ENCODE measurements at regions not wholly inside any gene's neighbourhood (a gene's known extent, or its start where the extent isn't known, plus 50 kb on each side); places are given as distances from the start of the nearest gene placed in this dataset.
"Not testable (repeated sequence)": the region's sequence is repeated elsewhere in the genome, so short reads cannot be mapped to it uniquely, and the experiment has no call there.

DNA sequence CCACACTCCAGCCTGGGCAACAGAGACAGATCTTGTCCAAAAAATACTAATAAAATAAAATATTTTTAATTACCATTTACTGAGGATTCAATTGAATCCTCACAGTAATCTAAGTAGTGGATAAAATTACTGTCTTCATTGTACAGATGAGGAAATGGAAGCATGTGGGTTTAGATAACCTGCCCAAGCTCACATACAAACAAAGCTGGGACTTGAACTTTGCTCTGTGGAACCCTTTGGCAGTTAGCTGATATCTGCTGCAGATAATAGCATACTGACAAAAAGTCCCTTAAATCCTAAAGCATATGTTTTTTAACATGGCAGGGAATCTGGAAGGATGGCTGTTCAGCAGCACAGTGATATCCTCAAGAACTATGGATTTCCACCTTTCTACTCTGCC lies 130.9 kb upstream of the MROH9 start:
- TF ChIP-seq CTCF (IDR thresholded peaks at IDR 0.05; ENCODE audit: borderline replicate concordance, control extremely low read depth, extremely low read depth, insufficient read depth, missing control alignments): no peak

GRCh38 chr1:170804879-170805278 lies 130.5 kb upstream of the MROH9 start:
- in situ Hi-C loops (cut with MboI; ENCODE audit: low sequenced_read_pairs, unreplicated experiment): no loop called here
- DNase-seq (ENCODE audit: low spot score): no peak
- no peak for TF ChIP-seq CTCF (IDR thresholded peaks at IDR 0.05; ENCODE audit: borderline replicate concordance, control extremely low read depth, extremely low read depth, insufficient read depth, missing control alignments)

More for the DNA sequence above, 130.9 kb upstream of the MROH9 start:
- in situ Hi-C loops (cut with MboI; ENCODE audit: low sequenced_read_pairs, unreplicated experiment): no loop called here
- no peak for DNase-seq (ENCODE audit: low spot score)

GRCh38 chr1:170806961-170807360 lies 128.4 kb upstream of the MROH9 start:
- in situ Hi-C loops (cut with MboI; ENCODE audit: low sequenced_read_pairs, unreplicated experiment): no loop called here
- TF ChIP-seq CTCF (IDR thresholded peaks at IDR 0.05; ENCODE audit: borderline replicate concordance, control extremely low read depth, extremely low read depth, insufficient read depth, missing control alignments): no peak
- DNase-seq (ENCODE audit: low spot score): no peak

DNA sequence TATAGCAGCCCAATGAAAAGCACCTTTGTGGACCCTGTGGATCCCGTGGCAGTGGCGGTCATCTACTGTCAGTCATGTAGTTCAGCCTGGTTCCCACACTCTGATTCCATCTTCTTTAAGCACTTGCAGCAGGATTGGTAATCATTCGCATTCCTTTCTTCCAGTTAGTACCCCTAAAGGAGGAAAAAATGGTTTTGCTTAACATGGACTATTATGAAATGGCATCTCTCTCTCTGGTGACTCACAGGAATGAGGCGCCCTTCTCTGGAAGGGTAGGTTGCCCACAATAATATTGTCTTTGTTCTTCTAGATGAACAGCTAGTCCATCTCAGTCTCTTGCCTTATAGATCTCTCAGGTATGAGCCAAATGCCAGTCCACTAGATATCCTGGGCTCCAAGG lies 127.9 kb upstream of the MROH9 start:
- DNase-seq (ENCODE audit: low spot score): no peak
- in situ Hi-C loops (cut with MboI; ENCODE audit: low sequenced_read_pairs, unreplicated experiment): no loop called here
- TF ChIP-seq CTCF (IDR thresholded peaks at IDR 0.05; ENCODE audit: borderline replicate concordance, control extremely low read depth, extremely low read depth, insufficient read depth, missing control alignments): no peak

DNA sequence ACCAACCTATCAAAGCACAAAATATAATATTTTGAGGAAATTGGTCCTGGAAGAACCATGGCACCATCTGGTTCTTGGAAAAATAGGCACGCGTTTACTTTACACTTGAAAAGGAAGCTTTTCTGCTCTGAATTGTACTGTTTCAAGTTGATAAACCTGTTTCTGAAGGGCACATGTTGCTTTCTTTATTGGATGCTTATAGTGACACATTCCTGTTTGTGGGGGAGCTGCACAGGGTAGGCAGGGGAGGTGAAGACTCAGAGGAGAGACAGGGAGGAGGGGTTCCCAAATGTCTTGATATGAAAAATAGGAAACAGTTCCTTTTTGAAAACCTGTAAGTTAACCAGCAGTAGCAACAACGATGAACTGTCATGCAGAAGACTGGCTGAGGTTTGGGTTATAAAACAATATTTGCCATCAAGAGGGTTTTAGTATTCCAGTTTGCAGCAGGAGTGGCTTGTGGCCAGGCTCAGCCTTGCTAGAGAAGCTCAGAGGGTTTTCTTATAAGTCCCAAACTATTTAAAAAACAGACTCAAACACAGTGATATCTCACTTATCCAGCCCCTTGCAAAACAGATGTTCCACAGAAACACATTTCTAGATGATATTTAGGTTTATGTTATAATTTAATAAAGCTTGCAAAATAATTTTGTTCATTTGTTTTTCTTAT lies 127.0 kb upstream of the MROH9 start:
- in situ Hi-C loops (cut with MboI; ENCODE audit: low sequenced_read_pairs, unreplicated experiment): no loop called here
- TF ChIP-seq CTCF (IDR thresholded peaks at IDR 0.05; ENCODE audit: borderline replicate concordance, control extremely low read depth, extremely low read depth, insufficient read depth, missing control alignments): no peak
- no peak for DNase-seq (ENCODE audit: low spot score)

DNA sequence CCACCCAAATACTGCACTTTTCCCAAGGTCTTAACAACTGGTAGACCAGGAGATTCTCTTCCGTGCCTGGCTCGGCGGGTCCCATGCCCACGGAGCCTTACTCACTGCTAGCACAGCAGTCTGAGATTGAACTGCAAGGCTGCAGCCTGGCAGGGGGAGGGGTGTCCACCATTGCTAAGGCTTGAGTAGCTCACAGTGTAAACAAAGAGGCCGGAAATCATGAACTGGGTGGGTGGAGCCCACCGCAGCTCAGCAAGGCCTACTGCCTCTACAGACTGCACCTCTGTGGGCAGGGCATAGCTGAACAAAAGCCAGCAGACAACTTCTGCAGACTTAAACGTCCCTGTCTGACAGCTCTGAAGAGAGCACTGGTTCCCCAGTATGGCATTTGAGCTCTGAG lies 124.3 kb upstream of the MROH9 start:
- DNase-seq (ENCODE audit: low spot score); in situ Hi-C loops (cut with MboI; ENCODE audit: low sequenced_read_pairs, unreplicated experiment): not testable (repeated sequence)

GRCh38 chr1:170819781-170820180 lies 115.6 kb upstream of the MROH9 start:
- no peak for DNase-seq (ENCODE audit: low spot score)
- no peak for TF ChIP-seq CTCF (IDR thresholded peaks at IDR 0.05; ENCODE audit: borderline replicate concordance, control extremely low read depth, extremely low read depth, insufficient read depth, missing control alignments)
- in situ Hi-C loops (cut with MboI; ENCODE audit: low sequenced_read_pairs, unreplicated experiment): no loop called here

Measured in GM13976 (cell line).